T-helper 1 cell treated with Interleukin-12 subunit alpha and Interleukin-12 subunit beta and Interleukin-4 antibody, amounts not matched to agents 30 ng/mL and 1 ng/mL, for 36 hours (primary cell): ENCODE measurements at regions not wholly inside any gene's neighbourhood (a gene's known extent, or its start where the extent isn't known, plus 50 kb on each side); places are given as distances from the start of the nearest gene placed in this dataset.

Source experiments
- intact Hi-C: fragments of 100-400 bp; cut with micrococcal nuclease; formaldehyde crosslinking; loops from one replicate; pipeline ENCODE4 v1.15.1; 2024

GRCh38 chr6:54991761-54992330 lies 145.3 kb downstream of the FAM83B start:
- intact Hi-C loops, result loop anchor here (1.0 kb wide), 1 partner anchor 274 kb away; no protein-coding TSS in a partner anchor

- intact Hi-C loops, result loop anchor here (1.0 kb wide), 1 partner anchor 274 kb away; no protein-coding TSS in a partner anchor
These were observed 146.2 kb downstream of the FAM83B start for GRCh38 chr6:54992789-54993188.

DNA sequence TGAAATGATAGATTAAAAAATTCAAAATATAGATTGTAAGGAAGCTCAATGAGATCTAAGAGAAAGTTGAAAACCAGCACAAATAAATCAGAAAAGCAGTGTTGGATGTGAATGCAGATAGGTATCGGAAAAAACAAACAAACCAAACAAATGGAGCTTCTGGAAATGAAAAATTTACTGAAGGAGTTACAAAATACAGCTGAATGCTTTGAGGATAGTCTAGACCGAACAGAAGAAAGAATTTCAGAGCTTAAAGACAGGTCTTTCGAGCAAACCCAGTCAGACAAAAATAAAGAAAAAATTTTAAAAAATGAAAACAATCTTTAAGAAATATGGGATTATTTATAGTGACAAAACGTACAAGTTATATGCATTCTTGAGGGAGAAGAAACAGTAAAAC lies 146.7 kb downstream of the FAM83B start:
- intact Hi-C loops, result no loop called here

- intact Hi-C loops, result no loop called here
These were observed 147.4 kb downstream of the FAM83B start for GRCh38 chr6:54993948-54994347.

DNA sequence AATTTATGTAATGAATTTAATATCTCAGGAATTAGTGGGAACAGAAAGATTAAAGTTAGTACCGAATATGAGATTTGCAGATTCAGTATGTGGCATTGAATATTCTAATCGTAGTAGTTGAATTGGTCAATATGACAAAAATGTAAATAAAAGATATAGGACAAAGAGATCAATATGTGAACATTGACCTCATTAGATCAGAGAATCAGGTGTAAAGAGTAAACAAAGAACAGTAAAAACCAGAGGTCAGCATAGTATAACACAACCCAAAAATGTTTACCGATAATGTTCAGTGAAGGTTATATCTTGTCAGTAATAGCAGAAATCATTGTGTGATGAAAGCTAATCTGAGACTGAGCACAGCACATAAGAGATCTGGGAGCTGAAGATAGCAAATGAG lies 152.0 kb downstream of the FAM83B start:
- intact Hi-C loops, result no loop called here

GRCh38 chr6:55003719-55004430 lies 157.3 kb downstream of the FAM83B start:
- intact Hi-C loops, result no loop called here

GRCh38 chr6:55009131-55009530 lies 162.6 kb downstream of the FAM83B start:
- intact Hi-C loops, result no loop called here

DNA sequence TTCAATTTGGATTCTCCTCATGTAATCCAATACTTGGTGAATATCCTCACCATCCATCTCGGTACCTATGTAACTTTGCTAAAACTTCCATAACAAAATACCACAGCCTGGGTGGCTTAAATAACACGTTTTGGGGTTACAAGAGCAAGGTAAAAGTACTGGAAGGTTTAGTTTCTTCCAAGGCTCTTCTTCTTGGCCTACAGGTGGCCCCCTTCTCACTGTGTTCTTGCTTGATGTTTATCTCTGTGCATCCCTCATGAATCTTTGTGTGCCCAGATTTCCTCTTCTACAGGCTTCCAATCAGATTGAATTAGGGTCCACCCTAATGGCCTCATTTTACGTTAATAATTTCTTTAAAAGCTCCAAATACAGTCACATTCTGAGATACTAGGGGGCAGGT lies 163.3 kb upstream of the HCRTR2 start:
- intact Hi-C loops, result no loop called here

- intact Hi-C loops, result no loop called here
These were observed 161.9 kb upstream of the HCRTR2 start for GRCh38 chr6:55012454-55012853.

- intact Hi-C loops, result no loop called here
These were observed 159.8 kb upstream of the HCRTR2 start for GRCh38 chr6:55014321-55015088.

DNA sequence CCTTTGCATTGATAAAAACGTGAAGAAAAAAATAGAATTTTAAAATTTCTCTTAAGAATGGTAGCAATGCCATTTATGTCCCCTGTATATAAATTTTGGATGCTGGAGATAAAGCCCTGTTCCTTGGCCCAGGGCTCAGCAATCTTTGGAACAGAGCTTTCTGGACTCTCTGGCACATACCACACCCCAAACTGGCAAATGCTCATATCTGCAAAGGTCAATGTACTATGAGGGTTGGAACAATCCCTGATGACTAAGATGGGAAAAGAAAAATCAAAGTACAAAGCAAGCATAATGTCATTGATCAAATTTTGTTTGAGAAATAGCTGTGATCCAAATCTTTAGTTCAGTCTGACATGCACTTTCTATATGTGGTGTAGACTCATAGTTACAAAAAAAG lies 158.1 kb upstream of the HCRTR2 start:
- intact Hi-C loops, result no loop called here

- intact Hi-C loops, result no loop called here
These were observed 156.6 kb upstream of the HCRTR2 start for GRCh38 chr6:55017555-55018300.

DNA sequence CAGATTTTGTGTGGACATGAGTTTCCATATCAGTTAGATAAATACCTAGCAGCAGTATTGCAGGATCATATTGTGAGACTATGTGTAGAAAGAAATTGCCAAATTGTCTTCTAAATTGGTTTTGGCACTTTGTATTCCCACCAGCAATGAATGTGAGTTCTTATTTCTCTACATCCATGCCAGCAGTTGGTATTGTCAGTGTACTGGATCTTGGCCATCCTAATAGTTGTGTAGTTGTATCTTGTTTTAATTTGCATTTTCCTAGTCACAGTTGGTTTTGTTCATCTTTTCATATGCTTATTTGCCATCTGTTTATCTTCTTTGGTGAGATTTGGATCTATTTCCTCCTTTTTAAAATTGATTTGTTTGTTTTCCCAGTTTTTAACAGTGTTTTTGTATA lies 154.7 kb upstream of the HCRTR2 start:
- intact Hi-C loops, result no loop called here

- intact Hi-C loops, result no loop called here
These were observed 151.1 kb upstream of the HCRTR2 start for GRCh38 chr6:55023230-55023629.

DNA sequence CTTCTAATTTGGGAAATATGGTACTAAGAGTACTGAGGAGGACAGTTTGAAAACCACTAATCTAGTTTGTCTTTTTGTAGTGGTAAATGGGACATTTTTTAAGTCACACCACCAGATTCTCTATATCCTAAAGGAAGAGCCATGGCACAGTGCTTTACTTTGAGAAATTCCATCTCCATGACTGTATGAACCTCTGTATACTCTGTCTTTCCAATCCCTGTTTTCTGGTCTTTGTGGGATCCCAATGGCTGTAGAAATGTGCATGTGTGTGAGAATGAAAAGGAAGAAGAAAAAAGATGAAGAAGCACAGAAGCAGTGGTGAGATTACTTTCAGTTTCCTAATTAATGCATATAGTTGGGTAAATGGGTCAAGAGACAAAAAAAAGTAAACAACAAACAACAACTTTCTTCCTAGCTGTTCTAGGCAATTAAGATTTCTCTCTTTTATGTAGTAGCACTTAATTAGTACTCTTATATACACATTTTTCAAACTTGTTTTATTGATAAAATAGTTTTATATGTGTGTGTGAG lies 141.2 kb upstream of the HCRTR2 start:
- intact Hi-C loops, result no loop called here

DNA sequence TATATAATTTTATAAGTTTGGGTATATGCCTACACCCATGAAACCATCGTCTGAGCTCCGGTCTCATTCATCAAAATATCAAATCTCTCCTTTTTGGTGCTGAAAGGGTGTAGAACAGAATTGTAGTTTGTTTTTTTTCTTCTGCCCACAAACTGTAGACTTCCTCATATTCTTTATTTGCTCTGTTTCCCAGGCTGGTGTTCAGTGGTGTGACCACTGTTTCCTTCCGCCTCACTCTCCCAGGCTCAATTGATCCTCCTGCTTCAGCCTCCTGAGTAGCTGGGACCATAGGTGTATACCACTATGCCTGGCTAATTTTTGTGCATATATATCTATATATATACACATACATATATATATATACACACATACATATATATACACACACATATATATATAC lies 139.6 kb upstream of the HCRTR2 start:
- intact Hi-C loops, result no loop called here

DNA sequence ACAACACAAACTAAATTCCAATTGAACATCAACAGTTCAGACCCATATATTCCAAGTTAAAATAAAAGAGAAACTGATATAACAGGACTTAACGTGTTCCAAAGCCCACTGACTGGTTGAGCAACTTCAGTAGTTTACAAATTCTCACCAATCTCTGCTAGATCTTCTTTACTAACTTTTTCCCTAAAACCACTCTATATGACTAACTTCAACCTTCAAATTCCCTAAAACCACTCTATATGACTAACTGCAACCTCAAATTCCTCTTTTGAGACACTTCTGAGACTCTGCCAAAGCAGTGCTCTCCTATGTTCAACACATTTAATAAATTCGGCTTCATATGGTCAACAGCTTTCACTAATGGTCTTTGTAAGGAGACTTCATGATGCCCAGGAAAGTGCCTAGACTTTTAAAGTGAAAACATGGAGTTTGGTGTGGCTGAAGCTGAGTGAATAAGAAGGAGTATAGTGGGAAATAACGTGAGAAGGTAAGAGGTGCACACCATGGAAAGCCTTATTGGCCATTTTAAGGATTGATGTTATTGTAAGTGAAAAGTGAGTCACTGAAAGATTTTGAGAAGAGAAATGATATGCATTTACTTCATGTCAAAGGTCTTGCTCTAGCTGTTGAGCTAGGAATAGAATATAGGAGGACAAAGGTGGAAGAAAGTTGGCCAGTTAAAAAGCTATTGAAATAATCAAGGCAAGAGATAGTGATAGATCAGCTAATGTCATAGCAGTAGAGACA lies 134.0 kb upstream of the HCRTR2 start:
- intact Hi-C loops, result no loop called here

- intact Hi-C loops, result no loop called here
These were observed 127.4 kb upstream of the HCRTR2 start for GRCh38 chr6:55046869-55047422.

- intact Hi-C loops, result no loop called here
These were observed 126.8 kb upstream of the HCRTR2 start for GRCh38 chr6:55047451-55048044.

DNA sequence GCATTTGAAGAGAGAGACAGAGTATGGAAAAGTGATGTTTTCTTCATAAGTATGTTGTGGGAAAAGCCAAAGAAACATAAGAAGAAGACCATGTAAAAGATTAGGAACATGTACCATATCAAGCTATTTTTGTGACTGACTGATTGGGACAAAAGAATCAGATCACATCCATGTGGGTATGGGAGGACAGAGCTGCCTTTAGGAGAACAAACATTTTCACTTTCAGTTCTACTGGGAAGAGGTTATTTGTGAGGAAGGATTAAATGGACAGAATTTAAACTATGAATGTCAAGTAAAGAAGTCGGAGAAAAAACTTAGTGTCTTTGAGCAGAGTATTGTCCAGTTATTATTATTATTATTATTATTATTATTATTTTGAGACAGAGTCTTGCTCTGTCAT lies 124.4 kb upstream of the HCRTR2 start:
- intact Hi-C loops, result no loop called here
